GM20431 (cell line): ENCODE measurements at regions not wholly inside any gene's neighbourhood (a gene's known extent, or its start where the extent isn't known, plus 50 kb on each side); places are given as distances from the start of the nearest gene placed in this dataset.
"Not testable (repeated sequence)": the region's sequence is repeated elsewhere in the genome, so short reads cannot be mapped to it uniquely, and the experiment has no call there.

Source experiments
- in situ Hi-C: fragments of 300-500 bp; cut with MseI, MboI; formaldehyde crosslinking; loops from one replicate; pipeline ENCODE4 v1.15.0; 2020; ENCODE audit warnings: low sequenced_read_pairs; ENCODE audit not compliant: unreplicated experiment

- in situ Hi-C loops, result not testable (repeated sequence)
These were observed 472.8 kb downstream of the GADD45G start for GRCh38 chr9:90077598-90077997.

- in situ Hi-C loops, result no loop called here
These were observed 474.2 kb downstream of the GADD45G start for GRCh38 chr9:90078988-90079421.

- in situ Hi-C loops, result no loop called here
These were observed 480.8 kb downstream of the GADD45G start for GRCh38 chr9:90085633-90086032.

GRCh38 chr9:90086101-90086511 lies 481.3 kb downstream of the GADD45G start:
- in situ Hi-C loops, result no loop called here

GRCh38 chr9:90088434-90088833 lies 483.6 kb downstream of the GADD45G start:
- in situ Hi-C loops, result no loop called here

GRCh38 chr9:90088856-90089255 lies 484.0 kb downstream of the GADD45G start:
- in situ Hi-C loops, result no loop called here

GRCh38 chr9:90090997-90091396 lies 486.2 kb downstream of the GADD45G start:
- in situ Hi-C loops, result no loop called here

DNA sequence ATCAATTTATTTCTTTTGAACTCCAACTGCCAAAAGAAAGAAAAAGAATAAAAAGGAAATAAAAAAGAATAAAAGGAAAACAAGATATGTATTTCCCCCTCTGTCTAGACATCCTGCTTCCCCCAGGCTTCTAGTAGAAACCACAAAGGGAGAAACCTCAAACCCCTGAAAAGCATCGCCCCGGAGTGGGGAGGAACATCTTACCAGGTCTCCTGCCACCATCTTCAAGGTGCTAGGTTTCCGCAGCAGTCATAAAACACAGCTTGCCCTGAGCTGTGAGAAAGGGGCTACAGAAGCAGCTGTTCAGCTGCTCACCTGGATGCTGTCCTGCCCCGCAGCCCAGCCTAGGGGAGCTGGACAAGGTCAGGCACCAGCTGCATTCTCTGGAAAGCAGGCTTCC lies 487.7 kb downstream of the GADD45G start:
- in situ Hi-C loops, result no loop called here

- in situ Hi-C loops, result no loop called here
These were observed 490.9 kb downstream of the GADD45G start for GRCh38 chr9:90095682-90096081.

- in situ Hi-C loops, result no loop called here
These were observed 492.4 kb downstream of the GADD45G start for GRCh38 chr9:90097237-90097636.

DNA sequence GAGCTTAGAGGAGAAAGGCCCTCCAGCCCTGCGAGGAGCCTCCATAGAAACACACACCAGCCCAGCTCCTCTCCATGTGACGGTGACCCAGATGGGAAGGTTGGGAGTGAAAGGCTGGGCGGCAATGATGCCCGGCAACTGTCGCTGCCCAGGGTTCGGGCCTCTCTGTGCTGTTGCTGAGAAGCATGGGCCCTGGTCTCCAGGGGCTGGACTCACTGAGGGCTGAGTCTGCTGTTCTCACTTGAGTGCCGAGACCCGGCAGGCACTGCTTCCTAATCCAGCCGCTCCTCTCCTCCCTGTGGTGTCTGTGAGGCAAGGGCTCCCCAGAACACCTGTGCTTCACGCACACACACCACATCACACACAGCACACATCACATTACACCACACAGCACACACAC lies 493.6 kb downstream of the GADD45G start:
- in situ Hi-C loops, result no loop called here

- in situ Hi-C loops, result no loop called here
These were observed 494.6 kb downstream of the GADD45G start for GRCh38 chr9:90099262-90099963.

DNA sequence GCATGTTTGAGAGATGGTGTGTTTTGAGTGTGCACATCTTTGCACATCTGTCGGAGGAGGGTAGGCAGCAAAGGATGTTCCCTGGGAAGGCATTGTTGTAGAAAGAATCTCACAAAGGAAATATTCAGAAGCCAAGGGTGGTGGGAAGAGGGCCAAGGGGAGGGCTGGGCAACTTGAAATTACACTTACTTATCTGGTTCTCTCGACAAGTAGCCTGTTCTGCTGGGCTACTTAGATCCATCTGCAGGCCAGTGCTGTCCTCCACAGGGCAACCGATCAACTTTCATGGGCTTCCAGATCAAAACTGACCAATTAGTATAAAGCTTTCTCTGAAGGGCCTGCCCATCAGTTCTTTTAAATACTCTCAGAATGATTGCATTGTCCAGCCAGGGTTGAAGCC lies 495.2 kb downstream of the GADD45G start:
- in situ Hi-C loops, result loop anchor here (10.0 kb wide), 1 partner anchor 495 kb away; the partner anchor contains the start of gene GADD45G

DNA sequence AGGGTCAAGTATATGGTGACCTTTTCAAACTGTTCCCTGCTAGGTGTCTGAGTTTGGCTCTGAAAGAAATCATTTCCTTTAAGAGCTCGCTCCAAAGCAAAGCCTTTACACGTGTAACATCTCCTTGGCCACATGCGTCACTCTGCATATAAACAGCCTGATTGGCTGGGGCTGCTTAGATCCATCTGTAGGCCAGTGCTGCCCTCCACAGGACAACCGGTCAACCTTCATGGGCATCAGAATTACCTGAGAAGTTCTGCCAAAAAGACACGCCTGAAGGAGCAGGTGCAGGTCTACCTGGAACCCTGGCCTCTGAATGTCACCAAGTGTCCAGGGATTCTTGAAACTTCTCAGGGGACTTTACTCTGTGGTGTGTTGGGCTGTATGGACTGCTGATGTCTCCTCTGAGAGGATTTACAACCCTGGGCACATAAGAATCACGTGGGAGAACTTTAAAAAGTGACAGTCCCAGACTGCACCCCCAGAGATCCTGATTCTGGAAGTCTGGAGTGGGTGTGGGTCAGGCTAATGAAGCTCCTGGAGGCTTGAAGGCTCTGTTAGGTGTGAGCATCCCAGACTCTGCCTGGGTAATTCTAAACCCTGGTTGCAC lies 497.6 kb downstream of the GADD45G start:
- in situ Hi-C loops, result loop anchor here (10.0 kb wide), 1 partner anchor 498 kb away; the partner anchor contains the start of gene GADD45G

DNA sequence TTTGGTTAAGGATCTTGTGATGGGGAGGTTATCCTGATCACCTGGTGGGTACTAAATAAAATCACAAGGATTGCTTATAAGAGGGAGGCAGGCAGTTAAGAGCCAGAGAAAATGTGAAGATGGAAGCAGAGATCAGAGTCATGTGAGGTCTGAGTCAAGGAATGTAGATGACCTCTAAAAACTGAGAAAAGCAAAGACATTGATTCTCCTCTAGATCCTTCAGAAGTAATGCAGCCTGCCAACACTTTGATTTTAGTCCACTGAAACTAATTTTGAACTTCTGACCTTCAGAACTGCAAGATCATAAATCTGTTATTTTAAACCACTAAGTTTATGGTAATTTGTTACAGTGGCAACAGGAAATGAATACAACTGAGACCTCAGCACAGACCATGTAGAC lies 499.0 kb downstream of the GADD45G start:
- in situ Hi-C loops, result loop anchor here (10.0 kb wide), 1 partner anchor 499 kb away; the partner anchor contains the start of gene GADD45G

DNA sequence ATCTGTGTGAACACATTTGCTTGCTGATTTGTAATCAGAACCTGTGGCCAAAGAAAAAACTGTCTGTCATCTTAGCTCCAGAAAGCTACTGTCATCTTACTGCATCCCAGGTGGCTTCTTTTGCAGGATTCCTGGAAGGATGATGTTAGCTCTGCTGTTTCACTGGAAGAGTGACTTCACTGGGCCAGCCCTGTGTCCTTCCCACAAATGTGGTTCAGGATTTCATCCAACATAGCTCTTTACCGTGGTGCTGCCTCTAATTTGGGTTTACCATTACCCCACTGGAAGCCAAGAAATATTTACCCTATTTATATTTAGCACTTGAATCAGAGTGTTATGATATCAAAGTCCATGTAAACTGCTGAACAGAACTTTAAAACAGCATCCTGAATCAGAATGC lies 501.0 kb downstream of the GADD45G start:
- in situ Hi-C loops, result loop anchor here (10.0 kb wide), 1 partner anchor 501 kb away; the partner anchor contains the start of gene GADD45G

DNA sequence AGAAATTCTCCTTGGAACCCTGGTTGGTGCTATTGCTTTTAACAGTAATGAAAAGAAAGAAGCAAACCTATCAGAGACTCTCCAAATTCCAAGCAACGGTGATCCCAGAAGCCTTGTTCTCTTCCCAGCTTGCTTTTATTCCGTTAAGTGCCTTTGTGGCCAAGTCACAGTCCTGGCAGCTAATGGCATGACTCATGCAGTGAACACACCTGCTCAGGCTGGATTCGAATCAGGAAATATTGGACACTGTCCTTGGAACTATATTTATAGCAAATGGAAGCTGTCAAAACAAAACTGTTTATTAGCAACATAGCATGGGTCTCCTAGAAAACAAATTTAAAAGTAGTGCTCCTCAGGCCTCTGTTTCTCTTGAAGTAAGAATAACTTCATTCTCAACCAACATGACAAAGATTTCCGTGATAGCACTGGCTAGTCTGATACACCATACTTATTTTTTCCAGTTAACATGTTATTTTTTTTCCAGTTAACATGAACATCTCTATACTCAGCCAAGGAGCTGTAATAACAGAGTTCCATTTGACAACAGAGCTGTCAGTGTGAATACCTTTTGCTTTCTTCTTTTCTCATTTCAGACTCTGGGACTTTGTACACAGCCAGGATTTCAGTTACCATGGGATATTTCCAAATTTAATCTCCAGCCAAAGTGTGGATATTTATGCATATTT lies 502.4 kb downstream of the GADD45G start:
- in situ Hi-C loops, result loop anchor here (10.0 kb wide), 1 partner anchor 502 kb away; the partner anchor contains the start of gene GADD45G

DNA sequence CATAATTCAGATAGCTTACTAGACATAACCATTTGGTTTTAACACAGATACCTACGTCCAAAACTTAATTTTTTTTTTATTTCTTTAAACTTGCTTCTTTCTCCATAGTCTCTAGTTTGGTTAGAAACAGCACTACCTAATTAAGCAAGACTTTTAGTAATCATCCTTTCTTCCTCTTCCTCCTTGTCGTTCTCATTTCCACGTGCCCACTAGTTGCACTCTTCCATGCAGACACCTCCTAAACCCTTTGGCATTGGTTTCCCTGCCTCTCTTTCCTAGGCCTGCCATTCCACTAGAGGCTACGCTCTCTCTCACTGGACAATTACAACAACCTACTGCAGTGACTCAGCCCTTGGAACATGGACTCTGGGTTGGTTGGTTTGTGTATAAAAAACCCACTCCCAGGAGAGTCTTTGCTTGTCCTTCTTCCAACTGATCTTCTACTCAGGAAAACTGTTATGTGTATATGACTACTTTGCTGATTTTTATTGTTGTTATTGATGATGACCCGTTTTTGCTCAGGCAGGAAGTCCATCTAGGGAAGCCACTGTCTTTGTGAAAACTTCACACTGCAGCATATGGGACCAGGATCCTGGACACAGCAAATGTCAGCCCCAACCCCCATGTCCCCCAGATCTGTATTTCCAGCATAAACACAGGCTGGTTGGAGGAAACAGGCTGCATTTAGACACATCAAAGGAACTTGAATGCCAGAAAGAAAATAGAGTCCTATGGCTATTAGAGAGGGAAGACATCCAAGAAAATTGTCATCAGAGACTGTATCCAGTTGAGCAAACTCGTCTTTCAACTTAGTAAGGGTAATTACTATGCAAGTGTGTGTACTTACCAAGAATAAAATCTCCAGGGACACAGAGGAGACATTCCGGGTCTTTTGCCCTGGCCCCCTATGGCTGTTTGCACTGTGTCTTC lies 503.2 kb downstream of the GADD45G start:
- in situ Hi-C loops, result loop anchor here (10.0 kb wide), 1 partner anchor 503 kb away; the partner anchor contains the start of gene GADD45G

DNA sequence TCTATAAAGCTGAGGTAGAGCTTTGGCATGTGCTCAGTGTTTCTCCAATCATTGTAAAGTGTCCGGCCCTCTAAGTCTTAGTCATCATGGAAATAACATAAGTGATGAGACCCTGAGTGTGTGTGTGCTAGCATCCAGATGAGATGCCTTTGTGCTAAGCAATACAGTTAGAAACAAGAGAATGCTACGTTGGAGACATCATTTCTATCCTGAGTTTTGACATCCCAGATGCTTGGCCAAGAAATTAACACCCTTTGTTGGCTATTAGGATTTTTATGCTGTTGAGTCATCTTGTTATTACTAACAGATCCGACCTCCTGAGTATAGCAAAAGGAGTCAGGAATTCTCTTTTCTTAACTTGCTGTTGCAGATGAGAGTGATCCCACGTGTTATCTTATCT lies 508.0 kb downstream of the GADD45G start:
- in situ Hi-C loops, result no loop called here
